ENCODE measurements at regions not wholly inside any gene's neighbourhood (a gene's known extent, or its start where the extent isn't known, plus 50 kb on each side); places are given as distances from the start of the nearest gene placed in this dataset.
A peak's percentile ranks its signal among the peaks of the same experiment; 100 is the strongest.

GRCh38 chr1:232518349-232518748, 111.6 kb downstream of the SIPA1L2 start:
- DNase-seq, result no peak

DNA sequence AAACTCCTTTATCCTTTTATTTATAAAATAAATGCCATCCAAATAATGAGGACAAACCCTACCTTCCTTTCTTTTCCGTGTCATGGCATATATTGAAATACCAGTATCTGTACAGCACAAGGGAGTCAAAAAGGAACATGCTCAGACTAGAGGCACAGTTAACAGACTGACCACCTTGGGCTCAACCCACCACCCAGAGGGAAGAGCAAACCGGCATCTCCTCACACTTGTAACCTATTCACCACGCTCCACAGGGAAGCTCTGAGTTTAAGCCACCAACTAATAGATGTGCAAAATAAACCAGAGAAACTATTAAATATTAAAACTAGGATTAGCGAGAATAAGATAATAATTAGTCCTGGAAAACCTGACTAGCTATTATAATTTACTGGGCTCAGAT, 112.7 kb downstream of the SIPA1L2 start:
- no peak for DNase-seq

GRCh38 chr1:232515706-232516105, 114.2 kb downstream of the SIPA1L2 start:
- no peak for DNase-seq

- no peak for DNase-seq
Observed at GRCh38 chr1:232512712-232513111, 117.2 kb downstream of the SIPA1L2 start.

- DNase-seq, result no peak
Observed at GRCh38 chr1:232511172-232511571, 118.8 kb downstream of the SIPA1L2 start.

DNA sequence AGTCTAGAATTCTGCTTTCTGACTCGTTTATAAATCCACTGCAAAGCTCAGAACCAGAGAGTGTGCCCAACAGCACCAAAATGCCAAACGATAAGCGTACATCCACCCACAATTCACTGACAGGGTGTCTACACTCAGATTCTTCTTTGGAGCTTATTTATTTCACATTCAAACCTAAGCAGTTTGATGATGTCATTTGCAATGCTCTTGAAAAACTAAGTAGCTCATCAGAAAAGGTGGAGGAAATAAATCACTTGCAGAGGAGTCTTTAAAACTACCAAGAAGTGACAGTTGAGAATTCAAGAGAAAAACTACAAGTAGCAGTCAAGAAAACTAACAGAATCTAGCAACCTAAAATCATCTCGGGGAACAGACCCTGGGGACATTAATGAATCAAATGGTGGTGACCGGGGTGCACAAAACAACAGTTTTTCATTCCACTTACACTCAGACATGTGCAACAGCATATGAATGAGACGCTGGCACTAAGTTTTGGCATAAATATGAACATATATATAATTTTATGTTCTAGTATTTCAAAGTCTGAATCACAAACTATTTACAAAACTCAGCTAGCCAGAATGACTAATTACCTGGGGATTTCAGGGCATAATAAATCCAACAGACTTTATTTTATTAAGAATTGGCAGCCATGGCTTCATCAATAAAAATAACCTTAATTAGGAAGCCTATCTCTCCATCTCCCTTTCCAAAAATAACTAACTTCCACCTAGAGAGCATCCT, 119.4 kb downstream of the SIPA1L2 start:
- DNase-seq, result no peak

GRCh38 chr1:232509570-232509969, 120.4 kb downstream of the SIPA1L2 start:
- DNase-seq, result no peak

- no peak for DNase-seq
Observed at GRCh38 chr1:232508130-232508701, 121.7 kb downstream of the SIPA1L2 start.

- DNase-seq, result no peak
Observed at GRCh38 chr1:232507571-232507970, 122.4 kb downstream of the SIPA1L2 start.

DNA sequence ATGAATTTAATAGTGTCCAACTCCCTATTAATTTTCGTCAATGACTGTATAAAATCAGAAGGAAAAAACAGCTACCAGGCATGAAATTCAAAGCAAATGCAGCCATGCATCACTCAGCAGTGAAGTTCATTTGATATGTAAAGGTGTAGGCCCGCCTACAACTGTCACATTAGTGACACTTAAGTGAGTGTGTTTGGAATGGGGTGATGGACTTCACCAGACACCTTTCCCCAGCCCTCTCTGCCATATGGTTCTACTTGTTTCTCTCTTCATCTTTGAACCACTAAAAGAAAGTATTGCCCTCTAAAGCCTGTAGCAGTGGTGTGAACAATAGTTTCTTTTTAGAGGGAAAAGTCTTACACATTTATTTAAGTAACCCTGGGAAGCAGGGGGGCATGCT, 124.0 kb downstream of the SIPA1L2 start:
- no peak for DNase-seq

DNA sequence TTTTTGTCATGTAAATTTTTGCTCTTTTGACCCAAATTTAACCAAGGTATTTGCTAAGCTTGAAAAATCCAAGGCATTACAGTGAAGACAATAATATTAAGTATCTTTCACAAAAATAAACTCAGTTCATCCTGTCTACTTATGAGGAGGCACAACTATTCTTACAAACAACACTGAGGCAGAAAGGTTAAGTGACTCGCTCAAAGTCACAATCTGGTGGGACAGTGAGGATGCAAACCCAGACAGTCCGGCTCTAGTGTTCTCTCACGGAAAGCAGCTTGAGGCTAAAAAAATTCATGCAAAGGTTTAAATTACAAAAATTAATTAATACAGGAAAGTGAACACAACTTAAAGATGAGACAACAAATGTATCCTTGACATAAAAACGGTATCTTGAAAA, 125.3 kb downstream of the SIPA1L2 start:
- no peak for DNase-seq

- no peak for DNase-seq
Observed at GRCh38 chr1:232503497-232503896, 126.4 kb downstream of the SIPA1L2 start.

DNA sequence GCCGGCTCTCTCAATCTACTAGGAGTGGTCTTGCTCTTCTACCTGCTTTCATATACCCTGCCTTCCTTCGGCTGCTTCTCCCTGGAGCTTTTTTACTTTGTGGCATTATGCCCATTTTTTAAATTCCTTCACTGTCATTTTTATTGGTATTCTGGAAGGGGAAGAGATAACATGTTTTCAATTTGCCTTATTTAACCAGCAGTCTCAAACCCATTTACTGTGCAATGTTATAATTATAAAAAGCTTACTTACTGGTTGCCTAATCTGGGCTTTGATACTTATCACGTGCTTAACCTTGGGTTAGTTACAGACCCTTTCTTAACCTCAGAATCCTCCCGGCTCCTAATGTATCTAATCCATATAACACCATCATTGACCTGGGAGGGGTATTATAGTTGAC, 128.1 kb downstream of the SIPA1L2 start:
- DNase-seq, result no peak

DNA sequence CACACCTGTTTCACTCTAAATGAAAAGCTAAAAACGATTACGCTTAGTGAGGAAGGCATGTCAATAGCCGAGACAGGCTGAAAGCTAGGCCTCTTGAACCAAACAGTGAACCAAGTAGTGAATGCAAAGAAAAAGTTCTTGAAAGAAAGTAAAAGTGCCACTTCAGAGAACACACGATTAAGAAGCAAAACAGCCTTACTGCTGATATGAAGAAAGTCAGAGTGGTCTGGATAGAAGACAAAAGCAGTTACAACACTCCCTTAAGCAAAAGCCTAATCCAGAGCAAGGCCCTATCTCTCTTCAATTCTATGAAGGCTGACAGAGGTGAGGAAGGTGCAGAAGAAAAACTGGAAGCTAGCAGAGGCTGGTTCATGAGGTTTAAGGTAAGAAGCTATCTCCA, 130.7 kb downstream of the SIPA1L2 start:
- DNase-seq, result no peak

DNA sequence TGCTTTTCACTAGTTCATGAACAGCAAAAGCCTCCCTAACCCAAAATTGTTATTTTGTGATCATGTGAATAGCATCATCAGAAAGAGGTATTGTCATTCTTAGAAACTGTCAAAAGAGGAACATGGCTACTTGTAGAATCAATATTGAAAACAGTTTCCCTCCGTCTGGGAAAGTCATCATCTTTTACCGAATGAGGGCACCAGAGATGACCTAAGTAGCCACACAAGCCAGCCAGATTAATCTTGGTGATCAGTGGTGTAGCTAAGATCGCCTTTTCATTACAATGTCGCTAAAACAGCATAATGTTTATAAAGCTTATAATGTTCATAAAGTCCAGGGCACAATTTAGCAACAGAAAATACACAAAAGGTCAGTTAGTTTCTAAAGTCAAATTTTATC, 136.1 kb downstream of the SIPA1L2 start:
- no peak for DNase-seq

DNA sequence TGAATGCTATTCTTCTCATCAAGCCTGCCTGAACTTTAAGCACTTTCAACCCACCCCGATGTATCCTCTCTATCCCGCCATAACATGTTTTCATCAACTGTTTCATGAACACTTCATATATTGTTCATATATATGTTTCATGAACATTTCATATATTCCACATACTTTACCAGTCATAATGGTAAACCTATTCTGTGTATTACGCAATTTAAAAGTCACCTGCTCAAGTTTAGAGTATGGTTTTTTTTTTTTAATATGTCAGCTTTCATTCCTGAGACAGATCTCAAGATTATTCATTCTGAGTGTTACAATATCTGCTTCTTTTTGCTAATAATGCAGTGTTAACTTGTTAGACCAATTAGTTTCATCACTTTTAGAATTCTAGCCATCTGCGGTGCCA, 140.7 kb downstream of the SIPA1L2 start:
- DNase-seq, result no peak

DNA sequence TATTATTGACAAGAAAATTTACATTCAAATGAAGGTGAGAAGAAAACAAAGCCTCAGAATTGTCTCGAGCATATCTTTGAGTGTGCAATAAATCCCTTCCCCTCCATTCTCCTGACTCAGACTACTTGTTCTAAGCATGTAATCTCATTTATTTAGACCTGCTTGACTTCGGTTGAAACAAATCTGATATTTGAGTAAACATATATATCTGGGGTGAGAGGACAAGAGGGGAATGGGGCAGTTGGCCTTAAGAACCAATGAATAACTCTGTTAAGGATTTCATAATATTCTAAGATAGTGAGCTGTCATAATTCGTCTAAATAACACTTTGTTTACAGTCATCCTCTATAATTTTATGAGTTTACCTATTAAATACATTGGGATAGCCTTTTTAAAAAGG, 142.7 kb downstream of the SIPA1L2 start:
- DNase-seq, result no peak

- no peak for DNase-seq
Observed at GRCh38 chr1:232486454-232487207, 143.3 kb downstream of the SIPA1L2 start.

DNA sequence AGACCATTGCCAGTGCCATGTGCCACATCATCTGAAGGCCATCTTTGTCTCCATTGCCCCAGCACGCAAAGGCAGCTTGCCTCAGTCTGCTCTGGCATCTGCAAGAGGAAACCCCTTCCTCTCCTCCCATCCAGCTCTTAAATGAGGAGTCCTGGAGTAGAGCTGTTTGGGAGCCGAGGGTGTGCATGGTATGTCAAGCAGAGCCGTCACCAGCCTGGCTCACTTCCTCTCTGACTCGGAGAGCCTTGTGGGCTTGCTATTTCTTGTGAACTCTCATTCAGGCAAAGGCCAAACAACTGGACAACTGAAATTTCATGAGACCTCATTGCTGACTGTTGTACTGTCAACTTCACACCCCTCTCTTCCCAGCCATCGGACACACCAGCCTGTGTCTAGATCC, 143.9 kb downstream of the SIPA1L2 start:
- no peak for DNase-seq

GRCh38 chr1:232484856-232485255, 145.1 kb downstream of the SIPA1L2 start:
- DNase-seq, result no peak

DNA sequence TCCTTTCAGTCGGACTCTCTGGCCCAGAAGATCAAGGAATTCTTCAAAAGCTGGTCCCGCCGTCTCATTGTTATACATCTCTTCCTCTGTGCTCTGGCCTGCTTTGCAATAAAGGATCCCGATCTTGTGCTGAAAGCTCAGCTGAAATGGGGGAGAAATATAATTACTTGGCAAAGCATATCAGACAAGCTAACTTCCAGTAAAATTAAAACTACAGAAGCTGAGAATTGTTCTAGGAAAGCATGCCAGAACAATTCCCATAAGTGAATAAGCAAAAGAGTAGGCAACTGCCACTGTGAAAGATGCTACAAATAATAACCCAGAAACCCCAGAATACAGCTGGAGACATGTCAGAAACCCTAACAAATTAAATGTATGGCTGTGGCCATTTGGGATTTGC, 146.1 kb downstream of the SIPA1L2 start:
- no peak for DNase-seq

- peak; percentile 26 for DNase-seq
Observed at GRCh38 chr1:232481091-232481490, 148.8 kb downstream of the SIPA1L2 start.

GRCh38 chr1:232477728-232478127, 152.2 kb downstream of the SIPA1L2 start:
- DNase-seq, result peak; percentile 98

DNA sequence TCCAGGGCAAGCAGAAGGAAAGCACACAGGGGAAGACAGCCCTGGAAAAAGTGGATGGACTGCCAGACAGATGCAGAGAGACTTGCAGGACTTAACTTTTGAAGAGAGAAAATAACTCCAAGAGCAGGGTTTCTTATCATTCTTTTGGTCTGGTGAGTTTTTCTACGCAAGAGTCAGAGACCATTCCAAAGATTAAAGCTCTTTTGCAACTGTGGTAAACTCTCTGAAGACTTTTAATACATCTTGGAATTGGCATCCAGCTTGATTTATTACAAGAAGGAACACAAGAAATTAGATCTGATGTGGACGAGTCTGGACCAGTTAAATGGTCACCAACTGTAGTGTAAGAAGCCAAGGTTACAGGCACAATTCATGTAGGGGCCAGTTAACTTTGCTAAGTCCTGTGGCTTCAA, 153.4 kb downstream of the SIPA1L2 start:
- no peak for DNase-seq

All from EL (cell line).